ENCODE measurements at regions not wholly inside any gene's neighbourhood (a gene's known extent, or its start where the extent isn't known, plus 50 kb on each side); places are given as distances from the start of the nearest gene placed in this dataset.

GRCh38 chr14:65213316-65213715 lies 111.0 kb upstream of the MAX start:
- H4K20me1 ChIP-seq (ENCODE audit: insufficient read depth, low read length), result no peaks in the 10 kb centered on the region
- POLR2A ChIA-PET, result no interaction called here
- H3K27me3 ChIP-seq (ENCODE audit: control insufficient read depth in 1 of 2, insufficient read depth in 2 of 2, low read length in 2 of 2), result no peaks in the 10 kb centered on the region
- in situ Hi-C loops (cut with HindIII; ENCODE audit: extremely low pct_ligation_motif_present, low pct_unique_long_range_greater_than_20kb), result no loop called here
- no TSS peak for BruUV-seq (replicated peaks)
- H3K4me1 ChIP-seq (ENCODE audit: insufficient read depth, low read length), result peaks cover 23% of the 10 kb centered on the region
- no peak overlapping the region for H3K4me3 ChIP-seq (replicated peaks in 1 of 3; ENCODE audit: insufficient read depth in 1 of 3, low read depth in 2 of 3, low read length in 3 of 3)
- no peaks in the 10 kb centered on the region for H3K79me2 ChIP-seq (ENCODE audit: insufficient read depth, low read length)
- CTCF ChIA-PET (ENCODE audit: low intra/inter-chr PET ratio, low total read pairs), result no interaction called here
- H3K9ac ChIP-seq (ENCODE audit: insufficient read depth, low read depth, low read length), result no peak overlapping the region
- intact Hi-C loops (cut with micrococcal nuclease; ENCODE audit: unreplicated experiment), result no loop called here
- no peak for DNase-seq (ENCODE audit: low spot score)
- no peak for TF ChIP-seq JUN (CRISPR knock-in tag; IDR thresholded peaks at IDR 0.05)
- H2AFZ ChIP-seq (ENCODE audit: low read length), result no peak overlapping the region
- no peak overlapping the region for H3K4me2 ChIP-seq (ENCODE audit: low read depth, low read length)
- no peak for FAIRE-seq
- no peaks in the 10 kb centered on the region for H3K36me3 ChIP-seq (replicated peaks in 1 of 2; ENCODE audit: control insufficient read depth in 1 of 2, insufficient read depth in 2 of 2, low read length in 2 of 2)
- H3K27ac ChIP-seq (ENCODE audit: extremely low read length, insufficient read depth, low read length), result no peak overlapping the region
- H3K9me3 ChIP-seq (ENCODE audit: low read length), result no peaks in the 10 kb centered on the region
- ATAC-seq, result no peak

GRCh38 chr14:65214741-65215140 lies 112.4 kb upstream of the MAX start:
- Histone ChIP-seq H3K4me2 (ENCODE audit: low read depth, low read length) (no peak overlapping the region), H3K27ac (ENCODE audit: extremely low read length, insufficient read depth, low read length) (no peak overlapping the region), H3K9ac (ENCODE audit: insufficient read depth, low read depth, low read length) (no peak overlapping the region), H3K9me3 (ENCODE audit: low read length) (no peaks in the 10 kb centered on the region), H3K36me3 (replicated peaks in 1 of 2; ENCODE audit: control insufficient read depth in 1 of 2, insufficient read depth in 2 of 2, low read length in 2 of 2) (no peaks in the 10 kb centered on the region), H4K20me1 (ENCODE audit: insufficient read depth, low read length) (no peaks in the 10 kb centered on the region), H3K4me1 (ENCODE audit: insufficient read depth, low read length) (peaks cover 21% of the 10 kb centered on the region), H3K4me3 (replicated peaks in 1 of 3; ENCODE audit: insufficient read depth in 1 of 3, low read depth in 2 of 3, low read length in 3 of 3) (no peak overlapping the region), H3K27me3 (ENCODE audit: control insufficient read depth in 1 of 2, insufficient read depth in 2 of 2, low read length in 2 of 2) (no peaks in the 10 kb centered on the region), H2AFZ (ENCODE audit: low read length) (no peak overlapping the region), H3K79me2 (ENCODE audit: insufficient read depth, low read length) (no peaks in the 10 kb centered on the region)
- ChIA-PET POLR2A (no interaction called here), CTCF (ENCODE audit: low intra/inter-chr PET ratio, low total read pairs) (no interaction called here)
- TF ChIP-seq STAG1 (CRISPR knock-in tag; IDR thresholded peaks at IDR 0.05) (peak; percentile 22; the same call in 1 of the 2 replicates), YEATS2 (CRISPR knock-in tag; IDR thresholded peaks at IDR 0.05; ENCODE audit: borderline replicate concordance) (no peak), PHF5A (CRISPR knock-in tag; IDR thresholded peaks at IDR 0.05; ENCODE audit: low read depth, unreplicated experiment) (no peak), ZNF383 (CRISPR knock-in tag; IDR thresholded peaks at IDR 0.05; ENCODE audit: borderline replicate concordance) (no peak), BCL6 (CRISPR knock-in tag; IDR thresholded peaks at IDR 0.05) (no peak), CTCF (CRISPR knock-in tag; IDR thresholded peaks at IDR 0.05) (0 out of 2 replicates have a peak, but pooled peaks have one; percentile 16)
- FAIRE-seq (no peak), DNase-seq (ENCODE audit: low spot score) (no peak), ATAC-seq (peak; percentile 66)
- intact Hi-C loops (cut with micrococcal nuclease; ENCODE audit: unreplicated experiment), result no loop called here
- in situ Hi-C loops (cut with HindIII; ENCODE audit: extremely low pct_ligation_motif_present, low pct_unique_long_range_greater_than_20kb), result no loop called here
- 0% methylated on average over 1 of the region's 2 CpGs for whole genome bisulfite sequencing (ENCODE audit: low lambda C conversion rate)
- no TSS peak for BruUV-seq (replicated peaks)
